ENCODE measurements at regions not wholly inside any gene's neighbourhood (a gene's known extent, or its start where the extent isn't known, plus 50 kb on each side); places are given as distances from the start of the nearest gene placed in this dataset.

DNA sequence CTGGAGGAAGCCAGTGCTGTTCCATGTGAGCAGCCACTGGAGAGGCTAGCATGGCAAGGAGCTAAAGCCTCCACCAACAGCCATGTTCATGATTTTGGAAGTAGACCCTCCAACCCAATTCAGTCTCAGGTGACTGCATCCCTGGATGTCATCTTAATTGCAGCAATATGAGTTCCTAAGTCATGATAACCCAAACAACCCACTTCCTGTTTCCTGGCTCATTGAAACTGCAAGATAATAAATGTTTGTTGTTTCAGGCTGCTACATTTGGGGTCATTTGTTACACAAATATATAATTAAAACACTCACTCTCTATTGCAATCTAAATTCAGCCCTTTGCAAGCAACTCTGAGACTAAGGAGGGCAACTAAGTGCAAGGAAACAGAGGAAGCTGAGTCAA, 62.4 kb upstream of the SLC24A5 start:
- no peak for DNase-seq

DNA sequence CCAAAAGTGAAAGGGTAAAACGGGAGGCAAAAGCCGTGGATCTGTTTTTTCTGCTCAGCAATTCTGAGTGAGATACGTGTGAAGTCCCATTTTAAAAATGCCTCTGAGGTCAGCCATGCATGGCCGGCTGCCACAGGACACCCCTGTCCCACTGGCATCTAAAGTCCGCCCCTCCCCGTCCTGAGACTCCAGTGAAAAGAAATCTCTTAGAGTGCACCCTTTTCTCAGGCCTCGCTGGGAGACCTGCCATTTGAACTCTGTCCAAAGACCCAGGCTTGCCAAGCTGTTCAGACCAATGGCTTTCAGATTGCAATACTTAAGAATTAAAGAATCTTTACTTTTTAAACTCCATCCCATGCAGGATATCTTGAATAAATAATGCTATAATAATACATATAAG, 61.0 kb upstream of the SLC24A5 start:
- no peak for DNase-seq

GRCh38 chr15:48060396-48060795, 60.4 kb upstream of the SLC24A5 start:
- no peak for DNase-seq

DNA sequence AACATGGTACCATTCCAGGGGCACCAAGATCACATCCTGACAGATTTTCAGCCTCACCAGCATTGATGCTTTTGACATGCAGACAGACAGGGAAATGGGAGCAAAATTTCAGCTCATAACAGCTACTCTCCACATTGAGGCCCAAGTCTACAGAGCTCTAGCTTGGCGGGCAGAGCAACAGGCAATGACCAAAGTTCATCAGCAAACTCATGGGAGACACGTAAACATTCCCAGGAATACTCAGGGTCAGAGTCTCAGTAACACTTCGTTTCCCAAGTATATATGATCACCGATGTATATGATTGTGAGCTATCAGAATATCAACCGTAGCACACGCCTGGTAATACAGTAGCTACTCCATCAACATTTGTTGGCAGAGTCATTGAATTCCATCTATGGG, 59.2 kb upstream of the SLC24A5 start:
- no peak for DNase-seq

DNA sequence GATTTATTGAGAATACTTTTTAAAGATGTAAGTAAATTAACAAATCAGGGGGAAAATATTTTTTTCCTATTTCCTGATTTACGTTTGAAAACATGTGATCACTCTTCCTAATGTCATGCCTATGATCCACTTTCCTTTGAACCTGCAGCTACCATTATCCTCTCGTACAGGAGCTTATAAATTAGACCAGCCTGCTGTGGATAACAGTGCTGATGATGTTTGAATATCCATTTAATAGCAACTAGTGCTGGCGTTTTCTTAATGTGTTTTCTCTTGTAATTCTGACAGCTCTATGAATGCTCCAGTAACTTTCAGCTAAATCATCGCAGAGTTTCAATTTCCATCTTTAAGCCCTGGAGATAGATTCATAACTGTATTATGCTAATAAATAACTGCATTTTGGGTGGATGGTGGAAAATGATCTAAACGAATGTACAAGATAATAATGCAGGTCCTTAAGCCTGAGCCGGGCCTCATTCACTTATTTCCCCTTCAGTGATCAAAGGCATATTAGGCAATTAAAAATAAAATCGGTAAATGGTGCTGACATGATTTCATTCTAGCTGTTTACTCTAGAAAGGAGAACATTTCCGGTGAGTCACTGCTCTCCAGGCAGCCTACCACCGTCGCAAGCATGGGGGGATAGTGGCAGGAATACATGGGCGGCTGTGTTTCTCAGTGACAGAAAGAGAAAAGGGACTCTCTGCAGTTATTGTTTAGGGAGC, 58.5 kb upstream of the SLC24A5 start:
- DNase-seq, result no peak

DNA sequence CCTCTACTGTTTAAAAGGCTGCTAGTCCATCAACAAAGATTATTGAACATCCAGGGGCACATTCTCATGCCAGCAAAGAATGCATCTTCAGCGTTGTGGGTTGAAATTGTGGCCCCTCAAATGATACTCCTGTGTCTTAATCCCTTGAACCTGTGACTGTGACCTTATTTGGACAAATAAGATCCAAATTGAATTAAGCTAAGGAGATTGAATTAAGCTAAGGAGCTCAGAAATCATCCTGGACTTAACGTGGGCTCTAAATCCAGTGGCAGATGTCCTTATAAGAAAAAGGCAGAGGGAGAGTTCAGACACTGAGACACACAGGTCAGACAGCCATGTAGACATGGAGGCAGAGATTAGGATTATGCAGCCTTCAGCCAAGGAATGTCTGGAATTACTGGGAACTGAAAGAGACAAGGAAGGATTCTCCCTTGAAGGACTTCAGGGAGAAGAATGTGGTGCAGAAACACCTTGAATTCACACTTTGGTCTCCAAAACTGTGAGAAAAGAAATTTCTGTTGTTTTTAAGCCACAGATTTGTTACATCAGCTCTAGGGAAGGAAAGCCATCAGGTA, 57.3 kb upstream of the SLC24A5 start:
- no peak for DNase-seq

DNA sequence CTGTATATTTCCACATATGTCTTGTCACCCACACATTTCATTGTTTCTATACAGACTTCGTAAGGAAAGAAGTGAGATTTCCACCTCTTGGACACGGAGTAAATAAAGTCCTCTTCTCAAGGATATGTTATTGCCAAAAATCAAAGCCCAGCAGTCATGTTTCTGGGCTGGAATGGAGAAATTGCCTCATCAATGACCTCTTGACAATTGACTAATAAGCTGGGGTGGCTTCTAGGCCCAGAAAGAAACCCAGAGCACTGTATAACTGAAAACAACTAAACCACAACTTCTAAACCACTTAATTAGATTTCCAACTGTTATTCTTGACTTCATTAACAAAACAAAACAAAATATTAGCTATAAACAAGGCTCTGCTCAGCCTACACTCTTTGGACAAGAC, 56.4 kb upstream of the SLC24A5 start:
- no peak for DNase-seq

DNA sequence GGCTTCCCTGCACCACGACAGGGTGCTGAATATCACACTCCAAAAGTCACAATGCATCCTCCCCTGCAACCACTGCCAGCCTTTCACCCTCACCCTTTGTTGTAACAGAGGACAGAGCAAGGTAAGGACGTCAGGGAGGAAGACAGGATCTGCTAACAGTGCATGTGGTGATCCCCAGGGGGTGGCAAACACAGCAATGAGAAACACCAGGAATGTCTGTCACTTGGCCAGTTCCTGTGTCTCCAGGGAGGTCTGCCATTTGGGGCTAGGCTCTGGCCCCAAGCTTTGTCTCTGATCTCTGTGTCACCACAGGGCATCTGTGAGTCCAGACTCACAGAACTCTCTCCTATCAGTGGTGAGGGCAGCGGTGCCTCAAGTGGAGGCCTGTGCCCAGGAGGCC, 54.3 kb upstream of the SLC24A5 start:
- no peak for DNase-seq
